G401 (cell line): ENCODE measurements at regions not wholly inside any gene's neighbourhood (a gene's known extent, or its start where the extent isn't known, plus 50 kb on each side); places are given as distances from the start of the nearest gene placed in this dataset.
"Not testable (repeated sequence)": the region's sequence is repeated elsewhere in the genome, so short reads cannot be mapped to it uniquely, and the experiment has no call there.

Source experiments
- DNase-seq: peaks from one replicate; pipeline ENCODE4 v3.0.0-alpha.2; 2015; ENCODE audit warnings: low spot score
- in situ Hi-C: cut with HindIII; loops from 2 replicates; pipeline ENCODE4 v1.10.0; 2016; ENCODE audit warnings: low sequenced_read_pairs, mixed read lengths

DNA sequence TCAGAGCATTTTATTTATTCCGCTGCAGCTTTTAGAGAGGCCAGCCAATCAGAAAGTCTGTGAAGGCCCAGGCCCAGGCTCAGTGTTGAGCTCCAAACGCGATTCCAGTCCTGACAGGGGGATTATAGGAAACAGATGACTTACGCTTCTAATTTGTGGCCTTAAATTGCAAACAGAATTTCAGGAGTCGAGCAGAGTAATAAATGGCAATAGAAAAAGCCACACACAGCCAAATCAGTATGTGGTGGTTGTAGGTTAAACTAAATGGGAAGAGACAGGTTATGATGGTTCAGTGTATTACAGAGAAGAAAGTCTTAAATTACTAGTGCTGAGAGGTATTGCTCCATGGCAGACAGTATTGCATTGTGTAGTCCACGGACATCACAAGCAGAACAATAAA is 131.0 kb upstream of the ZEB2 start:
- in situ Hi-C loops = no loop called here
- DNase-seq = no peak

DNA sequence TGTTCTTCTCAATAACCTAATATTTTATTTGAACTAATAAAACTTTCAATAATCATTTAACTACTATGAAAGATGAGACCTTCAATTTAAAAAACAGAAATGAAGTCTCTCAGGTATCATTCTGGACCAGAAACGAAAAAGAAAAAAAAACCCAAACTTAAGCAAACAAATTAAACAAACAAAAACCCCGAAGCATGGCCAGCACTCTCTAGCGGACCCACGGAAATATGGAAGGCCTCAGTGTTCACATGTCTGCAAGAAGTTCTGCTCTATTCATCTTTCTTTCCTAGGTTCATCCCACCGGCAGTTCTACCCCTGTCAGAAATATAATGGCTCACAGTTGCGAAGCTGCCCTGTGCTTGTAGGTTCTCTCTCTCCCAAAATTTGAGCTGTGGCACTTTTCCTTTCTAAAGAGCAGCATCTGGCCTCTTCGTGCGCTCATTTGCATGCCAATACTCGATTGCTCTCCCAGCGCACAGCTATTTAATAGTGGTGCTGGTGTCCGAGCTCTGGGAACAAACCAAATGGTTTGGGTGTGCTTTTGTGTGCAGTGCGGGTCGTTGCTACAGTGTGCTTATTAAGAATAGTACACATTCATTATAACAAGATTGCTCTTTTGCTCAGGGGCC is 129.0 kb upstream of the ZEB2 start:
- in situ Hi-C loops = no loop called here
- no peak for DNase-seq

DNA sequence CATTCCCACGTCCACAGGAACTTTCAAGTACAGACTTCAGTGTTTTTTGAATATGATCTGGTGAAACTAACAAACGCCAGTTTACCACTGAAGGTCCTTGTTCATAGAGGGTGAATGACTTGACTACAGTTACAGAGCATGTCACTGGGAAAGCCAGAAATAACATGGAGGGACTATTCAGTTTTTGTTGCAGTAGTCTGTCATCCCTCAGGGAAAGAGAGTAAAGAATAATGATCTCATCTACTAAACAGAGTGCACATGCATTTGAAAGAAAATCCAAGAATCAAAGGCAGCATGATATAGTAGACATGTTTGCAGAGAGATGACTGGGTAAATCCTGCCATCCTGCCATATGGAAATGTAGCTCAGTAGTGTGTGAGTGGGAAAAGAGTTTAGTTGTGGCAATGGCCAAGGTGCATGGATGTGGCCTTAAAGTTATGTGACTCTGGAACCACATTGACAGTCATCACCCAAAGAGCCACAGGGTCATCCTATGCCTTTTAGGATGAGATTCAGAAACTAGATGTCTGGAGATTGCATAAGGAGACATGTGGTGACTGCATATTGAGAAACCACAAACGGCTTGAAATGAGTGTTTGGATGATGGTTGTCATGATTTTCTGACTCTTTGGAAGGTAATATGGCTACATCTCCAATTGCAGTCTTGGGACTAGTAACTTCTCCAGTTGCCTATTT is 125.3 kb upstream of the ZEB2 start:
- in situ Hi-C loops = no loop called here
- no peak for DNase-seq

DNA sequence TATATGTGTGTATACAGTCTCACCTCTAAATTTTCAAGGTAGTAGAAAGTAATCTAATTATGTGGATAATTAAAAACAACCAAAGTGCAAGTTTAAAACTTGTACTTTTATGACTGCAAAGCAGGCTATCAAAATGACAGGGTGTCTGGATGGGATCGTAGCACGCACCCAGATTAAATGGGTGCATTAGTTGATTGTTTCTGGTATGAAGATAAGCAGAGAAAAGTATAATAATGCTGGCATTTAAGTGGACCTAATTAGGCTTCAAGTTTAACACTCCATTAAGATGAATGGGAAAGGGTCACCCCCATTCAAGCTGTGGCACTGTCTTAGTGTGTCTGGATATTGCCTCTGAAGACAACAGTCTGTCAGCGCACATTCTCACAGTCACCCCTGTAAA is 124.6 kb upstream of the ZEB2 start:
- no peak for DNase-seq
- in situ Hi-C loops = no loop called here

DNA sequence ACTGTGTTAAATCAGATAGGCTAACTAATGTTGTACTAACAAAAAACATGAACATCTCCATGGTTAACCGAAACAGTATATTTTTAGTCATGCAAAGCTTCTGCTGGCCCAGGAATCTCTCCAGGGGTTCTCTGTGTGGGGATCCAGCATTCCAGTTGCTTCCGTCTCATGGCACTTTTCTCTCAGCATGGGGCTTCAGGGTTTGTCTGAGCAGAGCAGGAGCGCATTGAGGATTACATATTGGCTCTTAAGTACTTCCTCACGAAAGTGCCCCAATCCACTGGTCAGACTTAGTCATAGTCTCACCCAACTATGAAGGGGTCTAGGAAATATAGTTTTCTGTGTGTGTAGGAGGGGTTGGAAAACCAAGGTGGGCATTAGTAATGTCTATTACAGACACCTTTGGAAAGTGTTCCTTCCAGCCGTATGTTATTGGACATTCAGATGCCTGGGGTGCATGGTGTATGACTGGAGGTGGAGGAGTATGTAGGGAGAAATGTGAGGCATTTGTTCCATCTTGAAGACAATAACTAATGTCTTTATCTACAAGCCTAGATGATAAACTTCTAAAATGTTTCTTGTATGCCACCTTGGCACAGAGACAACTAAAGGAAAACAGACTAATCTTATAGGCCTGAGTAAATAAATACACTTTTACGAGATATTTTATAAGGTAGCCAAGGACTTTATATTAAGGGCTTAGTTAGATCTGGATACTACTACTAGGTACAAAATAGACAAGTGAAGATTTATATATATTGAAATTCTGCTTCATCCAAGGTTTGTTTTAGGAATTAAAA is 123.8 kb upstream of the ZEB2 start:
- in situ Hi-C loops = no loop called here
- no peak for DNase-seq

DNA sequence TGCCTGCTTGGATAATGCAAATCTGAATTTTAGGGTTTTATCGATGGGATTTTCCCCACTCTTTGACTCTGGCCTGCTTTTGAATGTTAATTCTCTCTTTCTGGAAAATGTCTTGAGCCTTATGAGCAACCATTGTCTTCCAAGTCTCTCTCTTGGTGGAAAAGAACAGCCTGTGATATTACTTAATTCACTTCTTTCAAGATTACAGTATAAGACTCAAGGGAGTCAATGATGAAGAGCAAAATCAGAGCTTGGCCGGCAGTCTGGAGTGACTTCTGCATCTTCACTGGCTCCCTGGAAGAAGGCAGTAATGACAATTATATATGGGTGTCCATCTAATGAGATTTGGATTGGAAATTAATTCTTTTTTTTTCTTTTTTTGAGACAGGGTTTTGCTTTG is 122.9 kb upstream of the ZEB2 start:
- in situ Hi-C loops = no loop called here
- DNase-seq = no peak

DNA sequence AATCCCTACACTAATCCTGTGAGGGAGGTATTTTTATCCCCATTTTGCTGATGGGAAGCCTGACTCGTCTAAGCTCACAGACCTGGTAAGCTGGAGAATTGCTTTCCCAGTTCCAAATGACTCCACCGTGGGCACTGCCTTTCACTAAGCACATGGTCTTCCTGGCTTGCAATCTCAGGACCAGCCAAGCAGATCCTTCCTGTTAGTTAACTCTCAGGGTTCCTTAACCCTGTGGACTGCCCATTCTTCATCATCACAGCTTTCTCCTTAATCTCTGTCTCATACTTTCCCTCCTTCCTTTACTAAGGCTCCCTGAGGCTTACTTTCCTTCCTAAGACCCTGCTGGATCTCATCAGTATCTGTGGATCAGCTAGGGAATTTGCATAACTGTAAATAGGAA is 122.2 kb upstream of the ZEB2 start:
- DNase-seq = no peak
- in situ Hi-C loops = no loop called here

DNA sequence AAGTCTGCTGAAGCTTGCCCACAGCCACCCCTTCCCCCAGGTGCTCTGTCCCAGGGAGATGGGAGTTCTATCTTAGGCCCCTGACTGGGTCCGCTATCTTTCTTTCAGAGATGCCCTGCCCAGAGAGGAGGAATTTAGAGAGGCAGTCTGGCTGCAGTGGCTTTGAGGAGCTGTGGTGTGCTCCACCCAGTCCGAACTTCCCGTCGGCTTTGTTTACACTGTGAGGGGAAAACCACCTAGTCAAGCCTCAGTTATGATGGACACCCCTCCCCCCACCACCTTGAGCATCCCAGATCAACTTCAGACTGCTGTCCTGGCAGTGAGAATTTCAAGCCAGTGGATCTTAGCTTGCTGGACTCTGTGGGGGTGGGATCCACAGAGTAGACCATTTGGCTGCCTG is 118.3 kb upstream of the ZEB2 start:
- in situ Hi-C loops, DNase-seq: not testable (repeated sequence)

DNA sequence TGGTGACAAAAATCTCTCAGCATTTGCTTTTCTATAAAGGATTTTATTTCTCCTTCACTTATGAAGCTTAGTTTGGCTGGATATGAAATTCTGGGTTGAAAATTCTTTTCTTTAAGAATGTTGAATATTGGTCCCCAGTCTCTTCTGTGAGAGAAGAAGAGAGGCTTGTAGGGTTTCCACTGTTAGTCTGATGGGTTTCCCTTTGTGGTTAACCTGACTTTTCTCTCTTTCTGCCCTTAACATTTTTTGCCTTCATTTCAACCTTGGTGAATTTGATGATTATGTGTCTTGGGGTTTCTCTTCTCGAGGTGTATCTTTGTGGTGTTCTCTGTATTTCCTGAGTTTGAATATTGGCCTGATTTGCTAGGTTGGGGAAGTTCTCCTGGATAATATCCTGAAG is 116.9 kb upstream of the ZEB2 start:
- DNase-seq, in situ Hi-C loops: not testable (repeated sequence)

DNA sequence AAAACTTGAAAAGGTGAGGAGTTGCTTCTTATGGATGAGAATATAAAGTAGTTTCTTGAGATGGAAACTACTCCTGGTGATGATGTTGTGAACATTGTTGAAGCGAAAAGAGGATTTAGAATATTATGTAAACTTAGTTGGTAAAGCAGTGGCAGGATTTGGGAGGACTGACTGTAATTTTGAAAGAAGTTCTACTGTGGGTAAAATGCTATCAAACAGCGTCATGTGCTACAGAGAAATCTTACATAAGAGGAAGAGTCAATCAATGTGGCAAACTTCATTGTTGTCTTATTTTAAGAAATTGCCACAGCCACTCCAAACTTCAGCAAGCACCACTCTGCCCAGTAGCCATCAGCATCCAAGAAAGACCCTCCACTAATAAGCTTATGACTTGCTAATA is 112.9 kb upstream of the ZEB2 start:
- no peak for DNase-seq
- in situ Hi-C loops = no loop called here

DNA sequence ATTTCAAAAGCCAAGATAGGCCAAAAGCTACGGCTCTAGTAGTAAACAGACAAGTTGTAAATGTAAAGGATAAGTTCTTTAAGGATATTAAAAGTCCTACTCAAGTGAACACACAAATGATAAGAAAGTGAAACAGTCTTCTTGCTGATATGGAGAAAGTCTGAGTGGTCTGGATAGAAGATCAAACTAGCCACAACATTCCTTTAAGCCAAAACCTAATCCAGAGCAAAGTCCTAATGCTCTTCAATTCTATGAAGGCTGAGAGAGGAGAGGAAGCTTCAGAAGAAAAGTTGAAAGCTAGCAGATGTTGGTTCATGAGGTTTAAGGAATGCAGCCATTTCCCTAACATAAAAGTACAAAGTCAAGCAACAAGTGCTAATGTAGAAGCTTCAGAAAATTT is 111.7 kb upstream of the ZEB2 start:
- in situ Hi-C loops = no loop called here
- no peak for DNase-seq

DNA sequence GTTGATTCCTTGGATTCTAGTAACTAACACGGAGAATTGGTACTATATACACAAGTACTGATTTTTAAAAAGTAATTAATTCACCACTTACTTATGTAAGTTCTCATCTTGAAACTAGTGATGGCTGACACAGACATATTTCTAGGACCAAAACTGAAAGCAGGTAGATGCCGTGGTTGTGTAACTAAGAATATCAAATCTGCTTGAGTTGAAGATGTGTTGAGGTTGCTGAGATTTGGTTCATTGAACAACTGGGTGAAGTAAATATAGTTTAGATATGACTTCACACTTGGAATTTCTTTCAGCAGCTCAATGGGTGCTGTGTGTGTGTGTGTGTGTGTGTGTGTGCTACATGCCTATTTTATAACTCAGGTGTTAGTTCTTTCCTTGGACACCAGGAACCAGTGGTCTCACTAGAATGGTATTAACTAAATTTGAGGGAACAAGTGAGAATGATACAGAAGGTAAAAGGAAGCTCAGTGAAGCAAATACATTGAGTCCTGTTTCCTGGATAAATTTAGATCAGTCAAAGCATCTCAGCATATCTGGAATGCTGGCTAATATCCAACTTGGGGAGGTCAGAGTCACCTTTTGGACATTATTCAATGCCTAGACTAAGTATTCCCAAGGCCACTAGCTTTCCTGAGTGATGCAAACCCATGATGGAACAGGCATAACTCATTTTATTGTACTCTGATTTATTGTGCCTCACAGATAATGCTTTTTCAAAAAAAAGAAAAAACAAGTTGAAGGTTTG is 110.7 kb upstream of the ZEB2 start:
- no peak for DNase-seq
- in situ Hi-C loops = no loop called here

DNA sequence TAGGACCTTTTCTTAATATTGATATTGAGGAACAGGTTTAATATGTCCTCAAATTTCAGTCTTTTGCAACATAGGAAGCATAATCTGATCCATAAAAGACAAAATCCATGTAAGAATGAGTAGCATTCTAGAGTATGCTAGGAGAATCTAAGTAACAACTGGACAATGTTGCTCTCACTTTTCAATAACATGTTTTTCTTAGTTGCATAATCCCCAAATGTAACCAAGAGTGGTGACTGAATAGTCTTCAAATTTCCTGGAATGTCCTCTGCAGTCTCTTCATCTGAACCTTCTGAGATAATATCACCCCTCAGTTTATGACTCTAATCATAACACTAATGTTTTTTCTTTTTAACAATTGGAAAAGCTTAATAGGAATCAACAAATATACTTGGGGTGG is 110.0 kb upstream of the ZEB2 start:
- no peak for DNase-seq
- in situ Hi-C loops = no loop called here

DNA sequence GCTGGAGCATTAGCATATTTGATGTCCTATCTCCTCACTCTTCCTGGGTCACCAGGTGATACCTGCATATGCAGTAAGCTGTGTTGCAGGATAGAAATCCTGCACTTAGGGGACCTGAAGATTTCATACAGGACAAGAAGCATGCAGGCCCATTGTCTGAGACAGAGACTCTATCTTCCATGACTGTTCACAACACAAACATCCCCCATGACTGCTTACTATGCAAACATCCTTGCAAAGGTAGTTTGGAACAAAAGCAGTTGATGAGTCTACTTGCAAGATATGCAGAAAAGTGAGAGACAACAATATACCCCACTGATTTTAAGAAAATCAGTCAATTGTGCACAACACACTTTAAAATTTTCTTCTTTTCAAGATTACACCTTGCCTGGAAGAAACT is 108.6 kb upstream of the ZEB2 start:
- in situ Hi-C loops = no loop called here
- no peak for DNase-seq

DNA sequence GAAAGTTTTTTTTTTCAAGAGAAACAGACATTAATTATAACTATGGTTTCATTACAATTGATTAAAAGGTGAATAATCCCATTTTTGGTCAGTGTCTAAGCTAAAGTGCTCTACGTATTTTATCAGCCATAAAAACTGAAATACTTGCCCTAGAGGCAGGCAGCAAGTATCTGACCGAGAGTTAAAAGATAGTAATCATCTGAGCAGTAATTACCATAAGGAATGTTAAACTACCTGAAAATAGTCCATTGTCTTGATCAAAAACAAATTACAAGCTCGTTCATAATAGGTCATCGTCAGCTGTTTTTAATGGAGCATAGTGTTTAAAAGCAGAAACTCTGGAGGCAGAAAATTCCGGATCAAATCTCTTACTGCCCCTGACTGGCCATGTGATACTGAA is 105.7 kb upstream of the ZEB2 start:
- in situ Hi-C loops = no loop called here
- no peak for DNase-seq

DNA sequence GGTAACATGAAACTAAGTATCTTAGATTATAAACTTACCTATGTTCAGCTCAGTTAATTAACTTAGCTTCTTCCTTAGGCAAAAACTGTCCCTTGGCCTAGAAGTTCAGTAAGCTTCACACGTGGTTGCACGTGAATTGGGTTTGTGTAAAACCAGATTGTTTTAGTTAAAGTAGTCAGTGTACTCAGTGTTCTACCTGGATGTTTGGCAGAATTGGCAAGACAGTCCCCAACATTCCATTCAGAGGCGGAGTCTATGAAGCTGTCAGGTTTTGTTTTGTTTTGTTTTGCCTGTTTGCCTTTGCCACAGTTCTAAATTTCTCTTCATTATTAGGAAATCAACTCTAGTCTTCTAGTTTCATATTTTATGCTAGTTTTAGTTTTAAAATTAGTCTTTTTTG is 105.3 kb upstream of the ZEB2 start:
- no peak for DNase-seq
- in situ Hi-C loops = no loop called here

DNA sequence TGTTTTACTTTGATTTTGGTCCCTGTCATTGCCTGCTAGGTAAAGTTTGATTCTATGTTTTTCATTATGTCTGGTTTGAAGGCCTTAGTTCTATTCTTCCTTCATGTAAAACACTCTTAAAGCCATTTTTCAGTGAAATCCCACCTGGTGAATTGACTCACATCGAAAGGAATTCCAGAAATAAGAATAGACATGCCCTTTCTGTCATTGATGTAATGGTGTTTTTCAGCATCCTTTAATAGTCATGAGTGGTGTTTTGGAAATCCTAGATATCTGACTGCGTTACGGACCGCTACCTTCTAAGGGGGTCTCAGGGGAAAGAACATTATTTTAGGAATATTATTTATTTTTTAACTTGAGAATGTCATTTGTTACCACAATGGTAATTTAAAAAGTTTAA is 104.5 kb upstream of the ZEB2 start:
- DNase-seq = no peak
- in situ Hi-C loops = no loop called here

DNA sequence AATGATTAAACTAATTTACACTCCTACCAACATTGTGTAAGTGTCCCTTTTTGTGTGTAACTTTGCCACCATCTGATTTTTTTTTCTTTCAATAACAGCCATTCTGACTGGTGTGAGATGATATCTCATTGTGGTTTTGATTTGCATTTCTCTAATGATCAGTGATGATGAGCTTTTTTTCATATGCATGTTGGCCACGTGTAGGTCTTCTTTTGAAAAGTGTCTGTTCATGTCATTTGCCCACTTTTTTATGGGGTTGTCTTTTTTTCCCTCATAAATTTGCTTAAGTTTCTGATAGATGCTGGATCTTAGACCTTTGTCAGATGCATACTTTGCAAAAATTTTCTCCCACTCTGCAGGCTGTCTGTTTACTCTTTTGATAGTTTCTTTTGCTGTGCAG is 102.5 kb upstream of the ZEB2 start:
- in situ Hi-C loops, DNase-seq: not testable (repeated sequence)

DNA sequence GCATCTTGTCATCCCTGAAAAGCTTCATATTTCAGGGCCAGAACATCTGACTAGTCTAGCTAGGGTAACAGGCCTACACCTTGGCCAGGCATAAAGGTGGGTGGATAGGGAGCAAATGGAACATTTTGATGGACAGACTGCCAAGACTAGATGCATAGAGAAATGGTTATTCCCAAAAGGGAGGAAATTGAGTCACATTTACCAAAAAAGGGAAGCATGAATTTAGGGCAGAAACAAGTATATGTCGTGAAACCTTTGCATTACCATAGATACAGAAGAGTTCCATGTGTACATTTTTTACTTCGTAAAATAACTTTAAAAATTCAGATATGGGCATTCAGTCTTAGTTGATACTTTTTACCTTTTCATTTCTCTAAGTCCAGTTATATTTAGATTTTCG is 101.3 kb upstream of the ZEB2 start:
- in situ Hi-C loops = no loop called here

DNA sequence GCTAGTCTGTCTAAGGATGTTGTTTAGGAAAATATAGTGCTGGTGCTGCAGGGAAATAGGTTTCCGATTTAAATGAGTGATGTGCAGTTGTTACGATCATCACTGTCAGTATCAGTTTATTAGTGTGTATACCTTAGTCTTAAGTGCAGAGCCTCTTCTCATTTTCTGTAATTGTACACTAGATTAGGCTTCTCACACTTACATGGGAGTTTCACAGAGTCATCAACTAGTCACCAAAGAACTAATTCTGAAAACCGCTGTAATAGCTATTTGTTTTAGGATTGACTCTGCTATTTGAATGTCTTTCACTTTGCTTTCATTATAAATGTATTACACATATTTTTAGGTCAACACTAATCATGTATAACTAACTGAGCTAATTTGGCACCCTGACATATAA is 99.8 kb upstream of the ZEB2 start:
- in situ Hi-C loops = no loop called here
- DNase-seq = no peak

More for the DNA sequence above, 101.3 kb upstream of the ZEB2 start:
- no peak for DNase-seq
